ENCODE measurements at regions not wholly inside any gene's neighbourhood (a gene's known extent, or its start where the extent isn't known, plus 50 kb on each side); places are given as distances from the start of the nearest gene placed in this dataset.

DNA sequence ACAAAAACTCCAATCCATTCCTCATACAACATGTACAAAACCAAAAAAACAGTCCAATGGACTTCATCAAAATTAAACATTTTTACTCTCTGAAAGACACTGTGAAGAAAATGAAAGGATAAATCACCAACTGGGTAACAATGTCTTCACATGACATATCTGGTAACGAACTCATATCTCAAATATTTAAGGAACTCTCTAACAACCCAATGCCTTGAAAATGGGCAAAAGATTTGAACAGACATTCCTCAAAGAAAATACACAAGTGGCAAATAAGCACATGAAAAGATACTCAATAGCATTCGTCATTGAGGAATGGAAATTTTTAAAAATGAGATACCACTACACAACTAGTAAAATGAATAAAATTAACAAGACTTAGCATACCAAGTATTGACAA, 198.7 kb upstream of the RASSF8 start:
- Histone ChIP-seq H3K27me3 (no peaks in the 10 kb centered on the region), H3K4me3 (no peak overlapping the region), H3K27ac (no peak overlapping the region), H3K9me3 (no peaks in the 10 kb centered on the region), H3K36me3 (no peaks in the 10 kb centered on the region), H3K4me1 (no peaks in the 10 kb centered on the region)
- ATAC-seq, result no peak
- TF ChIP-seq, protein P1, sequence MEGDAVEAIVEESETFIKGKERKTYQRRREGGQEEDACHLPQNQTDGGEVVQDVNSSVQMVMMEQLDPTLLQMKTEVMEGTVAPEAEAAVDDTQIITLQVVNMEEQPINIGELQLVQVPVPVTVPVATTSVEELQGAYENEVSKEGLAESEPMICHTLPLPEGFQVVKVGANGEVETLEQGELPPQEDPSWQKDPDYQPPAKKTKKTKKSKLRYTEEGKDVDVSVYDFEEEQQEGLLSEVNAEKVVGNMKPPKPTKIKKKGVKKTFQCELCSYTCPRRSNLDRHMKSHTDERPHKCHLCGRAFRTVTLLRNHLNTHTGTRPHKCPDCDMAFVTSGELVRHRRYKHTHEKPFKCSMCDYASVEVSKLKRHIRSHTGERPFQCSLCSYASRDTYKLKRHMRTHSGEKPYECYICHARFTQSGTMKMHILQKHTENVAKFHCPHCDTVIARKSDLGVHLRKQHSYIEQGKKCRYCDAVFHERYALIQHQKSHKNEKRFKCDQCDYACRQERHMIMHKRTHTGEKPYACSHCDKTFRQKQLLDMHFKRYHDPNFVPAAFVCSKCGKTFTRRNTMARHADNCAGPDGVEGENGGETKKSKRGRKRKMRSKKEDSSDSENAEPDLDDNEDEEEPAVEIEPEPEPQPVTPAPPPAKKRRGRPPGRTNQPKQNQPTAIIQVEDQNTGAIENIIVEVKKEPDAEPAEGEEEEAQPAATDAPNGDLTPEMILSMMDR (IDR thresholded peaks at IDR 0.05 in 4 of 5, conservative IDR thresholded peaks at IDR 0.05 in 1 of 5), result no peak
- TF ChIP-seq POLR2A (IDR thresholded peaks at IDR 0.05), result no peak
- DNase-seq, result no peak
- in situ Hi-C loops (cut with MboI; ENCODE audit: low sequenced_read_pairs in 4 of 4), result no loop called here
- intact Hi-C loops (cut with DNase I; ENCODE audit: low total_unique reads), result no loop called here

DNA sequence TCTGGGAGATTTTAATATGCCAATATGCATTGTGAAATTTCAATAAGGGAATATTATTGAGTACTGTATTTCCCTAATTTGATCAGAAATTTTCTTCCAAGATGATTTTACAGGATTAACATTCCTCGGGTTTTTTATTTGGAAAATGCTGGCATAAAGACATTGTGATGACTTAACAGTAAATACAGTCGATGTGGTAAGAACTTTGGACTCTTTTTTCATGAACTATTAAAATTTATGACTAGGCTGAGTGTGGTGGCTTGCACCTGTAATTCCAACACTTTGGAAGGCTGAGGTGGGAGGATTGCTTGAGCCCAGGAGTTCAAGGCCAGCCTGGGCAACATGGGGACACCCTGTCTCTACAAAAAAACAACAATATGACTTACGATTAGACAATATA, 197.1 kb upstream of the RASSF8 start:
- Histone ChIP-seq H3K4me1 (no peaks in the 10 kb centered on the region), H3K27ac (no peak overlapping the region), H3K9me3 (no peaks in the 10 kb centered on the region), H3K4me3 (no peak overlapping the region), H3K27me3 (no peaks in the 10 kb centered on the region), H3K36me3 (no peaks in the 10 kb centered on the region)
- ATAC-seq, result no peak
- in situ Hi-C loops (cut with MboI; ENCODE audit: low sequenced_read_pairs in 4 of 4) (no loop called here), intact Hi-C loops (cut with DNase I; ENCODE audit: low total_unique reads) (no loop called here)
- no peak for DNase-seq
- TF ChIP-seq, protein P1 (IDR thresholded peaks at IDR 0.05 in 4 of 5, conservative IDR thresholded peaks at IDR 0.05 in 1 of 5), result no peak
- TF ChIP-seq POLR2A (IDR thresholded peaks at IDR 0.05), result no peak

DNA sequence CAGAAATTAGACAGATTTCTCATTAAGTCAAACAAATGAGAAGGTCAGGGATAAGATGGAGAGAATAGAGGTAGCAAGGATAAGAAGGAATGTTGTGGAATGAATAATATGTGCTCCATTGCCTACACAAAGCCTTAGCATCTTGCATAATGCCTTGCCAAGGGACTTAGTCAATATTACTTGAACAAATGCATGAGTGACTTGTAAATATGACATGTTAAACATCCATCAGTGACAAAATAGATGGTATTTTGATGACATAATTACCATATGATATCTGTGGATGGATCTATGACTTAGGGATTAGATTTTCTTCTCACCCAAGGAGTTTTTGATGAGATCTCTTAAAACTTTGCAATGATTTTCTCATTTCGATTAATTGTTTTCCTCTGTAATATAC, 194.1 kb upstream of the RASSF8 start:
- no peaks in the 10 kb centered on the region for H3K36me3 ChIP-seq
- no peak for TF ChIP-seq POLR2A (IDR thresholded peaks at IDR 0.05)
- TF ChIP-seq, protein P1 (IDR thresholded peaks at IDR 0.05 in 4 of 5, conservative IDR thresholded peaks at IDR 0.05 in 1 of 5), result no peak
- ATAC-seq (no peak), DNase-seq (no peak)
- H3K27me3 ChIP-seq, result no peaks in the 10 kb centered on the region
- H3K4me3 ChIP-seq, result no peak overlapping the region
- H3K4me1 ChIP-seq, result no peaks in the 10 kb centered on the region
- in situ Hi-C loops (cut with MboI; ENCODE audit: low sequenced_read_pairs in 4 of 4), result no loop called here
- no peaks in the 10 kb centered on the region for H3K9me3 ChIP-seq
- intact Hi-C loops (cut with DNase I; ENCODE audit: low total_unique reads), result no loop called here
- no peak overlapping the region for H3K27ac ChIP-seq

DNA sequence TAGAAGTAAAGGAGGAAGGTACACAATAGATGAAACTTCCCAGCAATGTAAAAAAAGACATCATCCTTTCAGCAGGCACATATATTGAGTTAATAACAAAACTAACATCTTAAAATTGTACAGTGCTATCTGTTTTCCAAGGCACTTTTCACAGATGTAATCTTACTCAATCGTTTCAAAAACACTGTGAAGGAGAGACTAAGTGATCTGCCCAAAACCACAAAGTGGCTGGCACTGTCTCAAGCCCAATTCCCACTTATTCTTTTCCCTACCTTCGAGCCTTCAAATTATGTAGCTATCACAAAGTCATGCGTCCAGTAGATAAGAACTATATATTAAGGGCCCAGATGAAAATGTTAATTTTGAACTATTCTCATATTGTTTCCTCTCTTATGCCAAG, 193.6 kb upstream of the RASSF8 start:
- no peak for DNase-seq
- H3K27me3 ChIP-seq, result no peaks in the 10 kb centered on the region
- in situ Hi-C loops (cut with MboI; ENCODE audit: low sequenced_read_pairs in 4 of 4) (no loop called here), intact Hi-C loops (cut with DNase I; ENCODE audit: low total_unique reads) (no loop called here)
- H3K4me3 ChIP-seq, result no peak overlapping the region
- no peak for ATAC-seq
- no peaks in the 10 kb centered on the region for H3K4me1 ChIP-seq
- H3K36me3 ChIP-seq, result no peaks in the 10 kb centered on the region
- no peak for TF ChIP-seq POLR2A (IDR thresholded peaks at IDR 0.05)
- TF ChIP-seq, protein P1 (IDR thresholded peaks at IDR 0.05 in 4 of 5, conservative IDR thresholded peaks at IDR 0.05 in 1 of 5), result no peak
- no peaks in the 10 kb centered on the region for H3K9me3 ChIP-seq
- H3K27ac ChIP-seq, result no peak overlapping the region

DNA sequence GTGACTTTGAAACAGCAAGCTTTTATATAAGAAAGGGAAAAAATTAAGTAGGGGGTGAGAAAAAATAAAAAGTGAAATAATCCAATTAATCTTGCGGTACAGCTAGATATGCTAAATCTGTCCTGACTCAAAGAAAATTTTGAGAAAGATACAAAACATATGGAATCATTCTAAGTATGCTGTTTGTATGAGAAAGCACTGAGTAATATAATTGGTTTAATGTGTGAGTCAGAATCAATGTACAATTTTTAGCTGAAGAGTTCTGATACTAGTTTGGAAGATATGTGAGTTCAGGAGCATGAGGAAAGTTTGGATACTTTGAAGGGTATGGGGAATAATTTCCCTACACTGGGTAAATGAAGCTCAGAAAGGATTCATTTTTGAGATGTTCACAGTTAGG, 190.9 kb upstream of the RASSF8 start:
- DNase-seq, result no peak
- no peaks in the 10 kb centered on the region for H3K4me1 ChIP-seq
- no peak for ATAC-seq
- intact Hi-C loops (cut with DNase I; ENCODE audit: low total_unique reads) (no loop called here), in situ Hi-C loops (cut with MboI; ENCODE audit: low sequenced_read_pairs in 4 of 4) (no loop called here)
- no peak overlapping the region for H3K27ac ChIP-seq
- no peak for TF ChIP-seq POLR2A (IDR thresholded peaks at IDR 0.05)
- TF ChIP-seq, protein P1 (IDR thresholded peaks at IDR 0.05 in 4 of 5, conservative IDR thresholded peaks at IDR 0.05 in 1 of 5), result no peak
- no peaks in the 10 kb centered on the region for H3K9me3 ChIP-seq
- H3K27me3 ChIP-seq, result no peaks in the 10 kb centered on the region
- H3K4me3 ChIP-seq, result no peak overlapping the region
- H3K36me3 ChIP-seq, result no peaks in the 10 kb centered on the region

All from gastrocnemius medialis (tissue), 4 donors.